ENCODE measurements at regions not wholly inside any gene's neighbourhood (a gene's known extent, or its start where the extent isn't known, plus 50 kb on each side); places are given as distances from the start of the nearest gene placed in this dataset.

DNA sequence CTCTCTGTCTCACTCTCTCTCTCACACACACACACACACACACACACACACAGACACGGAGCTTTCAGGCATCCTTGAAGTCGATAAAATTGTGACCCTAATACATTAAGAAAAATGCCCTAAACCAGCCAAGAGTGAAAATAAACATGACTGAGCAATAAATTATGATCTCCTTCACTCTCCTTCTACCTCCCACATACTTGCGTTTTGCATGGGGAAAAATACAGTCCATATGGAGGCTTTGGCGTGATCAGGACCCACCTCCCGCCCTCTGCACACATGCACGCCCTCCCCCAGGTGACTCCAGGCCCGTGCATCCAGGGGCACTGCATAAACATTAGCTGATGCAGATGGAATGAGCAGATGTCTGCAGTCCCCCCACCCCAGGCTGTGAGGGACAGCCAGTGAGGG lies 114.2 kb upstream of the JARID2 start:
- TF ChIP-seq, protein P1, sequence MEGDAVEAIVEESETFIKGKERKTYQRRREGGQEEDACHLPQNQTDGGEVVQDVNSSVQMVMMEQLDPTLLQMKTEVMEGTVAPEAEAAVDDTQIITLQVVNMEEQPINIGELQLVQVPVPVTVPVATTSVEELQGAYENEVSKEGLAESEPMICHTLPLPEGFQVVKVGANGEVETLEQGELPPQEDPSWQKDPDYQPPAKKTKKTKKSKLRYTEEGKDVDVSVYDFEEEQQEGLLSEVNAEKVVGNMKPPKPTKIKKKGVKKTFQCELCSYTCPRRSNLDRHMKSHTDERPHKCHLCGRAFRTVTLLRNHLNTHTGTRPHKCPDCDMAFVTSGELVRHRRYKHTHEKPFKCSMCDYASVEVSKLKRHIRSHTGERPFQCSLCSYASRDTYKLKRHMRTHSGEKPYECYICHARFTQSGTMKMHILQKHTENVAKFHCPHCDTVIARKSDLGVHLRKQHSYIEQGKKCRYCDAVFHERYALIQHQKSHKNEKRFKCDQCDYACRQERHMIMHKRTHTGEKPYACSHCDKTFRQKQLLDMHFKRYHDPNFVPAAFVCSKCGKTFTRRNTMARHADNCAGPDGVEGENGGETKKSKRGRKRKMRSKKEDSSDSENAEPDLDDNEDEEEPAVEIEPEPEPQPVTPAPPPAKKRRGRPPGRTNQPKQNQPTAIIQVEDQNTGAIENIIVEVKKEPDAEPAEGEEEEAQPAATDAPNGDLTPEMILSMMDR (IDR thresholded peaks at IDR 0.05; ENCODE audit: low read depth, low read length, poor library complexity, severe bottlenecking): no peak
- TF ChIP-seq EZH2phosphoT487 (IDR thresholded peaks at IDR 0.05; ENCODE audit: borderline replicate concordance, low read length): no peak
